Upper lobe of left lung (tissue), 6 donors: ENCODE measurements at regions not wholly inside any gene's neighbourhood (a gene's known extent, or its start where the extent isn't known, plus 50 kb on each side); places are given as distances from the start of the nearest gene placed in this dataset.

ENCODE experiments used
- ATAC-seq, 2 donors: fragments of 200-7000 bp; cut with Tn5 transposase; one replicate each; pipeline ENCODE4 v1.9.1; 2022; ENCODE audit warnings: mild to moderate bottlenecking in 2 of 2, moderate library complexity in 2 of 2; ENCODE audit not compliant: low FRiP score in 2 of 2
- DNase-seq, 2 donors: peaks; one replicate each; pipeline ENCODE4 v3.0.0-alpha.2; 2019 to 2020
- H3K27ac ChIP-seq, 4 donors: fragments of 200-600 bp; sonication (generic); one replicate each; pipeline ENCODE4 v1.5.1; 2016 to 2019
- H3K27me3 ChIP-seq, 4 donors: fragments of 200-600 bp; sonication (generic); one replicate each; pipeline ENCODE4 v1.5.1; 2017 to 2019
- H3K36me3 ChIP-seq, 4 donors: fragments of 200-600 bp; sonication (generic); one replicate each; pipeline ENCODE4 v1.5.1; 2016 to 2019
- H3K4me1 ChIP-seq, 4 donors: fragments of 200-600 bp; sonication (generic); one replicate each; pipeline ENCODE4 v1.5.1; 2018 to 2019
- H3K4me3 ChIP-seq, 4 donors: fragments of 200-600 bp; sonication (generic); one replicate each; pipeline ENCODE4 v1.5.1; 2017 to 2019; ENCODE audit warnings: mild to moderate bottlenecking in 2 of 4, moderate library complexity in 1 of 4
- H3K9me3 ChIP-seq, 4 donors: fragments of 200-600 bp; sonication (generic); one replicate each; pipeline ENCODE4 v1.5.1; 2018 to 2019
- EP300 ChIP-seq, 4 donors: sonication (generic); formaldehyde crosslinking; IDR thresholded peaks; one replicate each; pipeline ENCODE4 v1.5.1; 2017; ENCODE audit warnings: antibody characterized with exemption in 4 of 4, control low read depth in 2 of 4
- POLR2A ChIP-seq, 4 donors: fragments of 450-650 bp; IDR thresholded peaks; one replicate each; pipeline ENCODE4 v1.5.1; 2016 to 2017; ENCODE audit warnings: antibody characterized with exemption in 4 of 4, mild to moderate bottlenecking in 2 of 4
- POLR2AphosphoS5 ChIP-seq, 2 donors: sonication (generic); formaldehyde crosslinking; IDR thresholded peaks; one replicate each; pipeline ENCODE4 v1.5.1; 2017; ENCODE audit warnings: antibody characterized with exemption in 2 of 2
- WGBS, 2 donors: methylation state at CpG; one replicate each; pipeline ENCODE4 v1.1.5; 2017 to 2018; 5-methylcytosine and 5-hydroxymethylcytosine counted together
- TF ChIP-seq, protein P1 (sequence below), 6 experiments: fragments of 450-650 bp in 4 of 6; fragments of 200-600 bp in 2 of 6; sonication (generic) in 2 of 6; IDR thresholded peaks; one replicate each; pipeline ENCODE4 v1.5.1; 2016 to 2019; ENCODE audit warnings: antibody characterized with exemption in 6 of 6
- donor health status: DM: no; HTN: no; CAD: no; lungs with moderate emphysema.
- donor health status: DM: no; HTN: yes; CAD: no; lungs with severe emphysema.

DNA sequence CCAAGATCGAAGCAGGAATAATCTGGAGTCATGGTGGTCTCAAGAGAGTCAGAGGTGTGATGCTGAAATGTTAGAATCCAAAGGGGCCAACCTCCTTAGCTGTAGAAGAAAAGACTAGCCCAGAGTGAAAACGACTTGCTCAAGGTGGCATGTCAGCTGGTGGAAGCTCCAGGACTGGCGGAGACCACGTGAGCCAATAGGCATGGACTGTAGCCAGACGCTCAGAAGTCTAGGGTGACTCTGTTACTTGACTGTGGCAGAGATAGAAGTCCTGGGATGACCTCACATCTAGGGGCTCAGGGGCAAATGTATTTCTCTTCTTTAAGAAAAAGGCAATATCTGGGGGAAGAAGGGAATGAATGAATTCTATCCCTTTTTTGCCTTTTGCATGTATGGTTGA lies 267.4 kb downstream of the ATG4C start:
- Histone ChIP-seq H3K4me3 (no peak overlapping the region), H3K36me3 (no peaks in the 10 kb centered on the region), H3K27ac (no peak overlapping the region), H3K4me1 (no peaks in the 10 kb centered on the region), H3K27me3 (no peaks in the 10 kb centered on the region), H3K9me3 (no peaks in the 10 kb centered on the region)
- 64 to 80% methylated on average over 5 of the region's 5 CpGs for WGBS, 2 donors
- TF ChIP-seq EP300 (IDR thresholded peaks at IDR 0.05) (no peak), POLR2AphosphoS5 (IDR thresholded peaks at IDR 0.05) (no peak), POLR2A (IDR thresholded peaks at IDR 0.05) (no peak)
- TF ChIP-seq, protein P1, sequence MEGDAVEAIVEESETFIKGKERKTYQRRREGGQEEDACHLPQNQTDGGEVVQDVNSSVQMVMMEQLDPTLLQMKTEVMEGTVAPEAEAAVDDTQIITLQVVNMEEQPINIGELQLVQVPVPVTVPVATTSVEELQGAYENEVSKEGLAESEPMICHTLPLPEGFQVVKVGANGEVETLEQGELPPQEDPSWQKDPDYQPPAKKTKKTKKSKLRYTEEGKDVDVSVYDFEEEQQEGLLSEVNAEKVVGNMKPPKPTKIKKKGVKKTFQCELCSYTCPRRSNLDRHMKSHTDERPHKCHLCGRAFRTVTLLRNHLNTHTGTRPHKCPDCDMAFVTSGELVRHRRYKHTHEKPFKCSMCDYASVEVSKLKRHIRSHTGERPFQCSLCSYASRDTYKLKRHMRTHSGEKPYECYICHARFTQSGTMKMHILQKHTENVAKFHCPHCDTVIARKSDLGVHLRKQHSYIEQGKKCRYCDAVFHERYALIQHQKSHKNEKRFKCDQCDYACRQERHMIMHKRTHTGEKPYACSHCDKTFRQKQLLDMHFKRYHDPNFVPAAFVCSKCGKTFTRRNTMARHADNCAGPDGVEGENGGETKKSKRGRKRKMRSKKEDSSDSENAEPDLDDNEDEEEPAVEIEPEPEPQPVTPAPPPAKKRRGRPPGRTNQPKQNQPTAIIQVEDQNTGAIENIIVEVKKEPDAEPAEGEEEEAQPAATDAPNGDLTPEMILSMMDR (IDR thresholded peaks at IDR 0.05): no peak
- ATAC-seq (no peak), DNase-seq (no peak)

DNA sequence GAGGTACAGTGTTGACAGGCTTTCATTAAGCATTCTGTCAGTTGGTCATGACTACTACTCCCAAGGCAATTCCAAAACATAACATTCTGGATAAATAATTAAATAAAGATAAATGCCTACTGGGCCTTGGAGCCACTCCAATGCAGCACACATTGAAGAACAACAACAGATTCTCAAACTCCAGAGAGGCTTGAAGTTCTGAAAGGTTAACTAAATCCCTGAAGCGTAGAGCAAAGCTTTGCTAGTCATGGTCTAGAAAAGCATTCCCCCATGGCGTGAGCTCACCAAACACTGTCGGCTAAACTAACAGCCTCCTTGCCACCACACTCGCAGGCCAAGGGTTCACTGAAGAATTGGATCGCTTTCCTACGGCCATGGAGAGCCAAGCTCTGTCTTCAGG lies 268.0 kb downstream of the ATG4C start:
- ATAC-seq (no peak), DNase-seq (no peak)
- no peaks in the 10 kb centered on the region for H3K4me1 ChIP-seq
- no peaks in the 10 kb centered on the region for H3K36me3 ChIP-seq
- no peaks in the 10 kb centered on the region for H3K9me3 ChIP-seq
- no peaks in the 10 kb centered on the region for H3K27me3 ChIP-seq
- H3K27ac ChIP-seq: no peak overlapping the region
- 88 to 92% methylated on average over 6 of the region's 6 CpGs for WGBS, 2 donors
- TF ChIP-seq EP300 (IDR thresholded peaks at IDR 0.05) (no peak), POLR2A (IDR thresholded peaks at IDR 0.05) (no peak), POLR2AphosphoS5 (IDR thresholded peaks at IDR 0.05) (no peak)
- TF ChIP-seq, protein P1 (IDR thresholded peaks at IDR 0.05): no peak
- no peak overlapping the region for H3K4me3 ChIP-seq

- no peaks in the 10 kb centered on the region for H3K4me1 ChIP-seq
- 76 to 78% methylated on average over 4 of the region's 4 CpGs for WGBS, 2 donors
- H3K27ac ChIP-seq: no peak overlapping the region
- no peak for DNase-seq
- no peaks in the 10 kb centered on the region for H3K27me3 ChIP-seq
- TF ChIP-seq, protein P1 (IDR thresholded peaks at IDR 0.05): no peak
- TF ChIP-seq EP300 (IDR thresholded peaks at IDR 0.05) (no peak), POLR2A (IDR thresholded peaks at IDR 0.05) (no peak), POLR2AphosphoS5 (IDR thresholded peaks at IDR 0.05) (no peak)
- no peaks in the 10 kb centered on the region for H3K9me3 ChIP-seq
- no peak for ATAC-seq
- no peaks in the 10 kb centered on the region for H3K36me3 ChIP-seq
- no peak overlapping the region for H3K4me3 ChIP-seq
These were observed 268.2 kb upstream of the FOXD3 start for GRCh38 chr1:63054184-63054583.

DNA sequence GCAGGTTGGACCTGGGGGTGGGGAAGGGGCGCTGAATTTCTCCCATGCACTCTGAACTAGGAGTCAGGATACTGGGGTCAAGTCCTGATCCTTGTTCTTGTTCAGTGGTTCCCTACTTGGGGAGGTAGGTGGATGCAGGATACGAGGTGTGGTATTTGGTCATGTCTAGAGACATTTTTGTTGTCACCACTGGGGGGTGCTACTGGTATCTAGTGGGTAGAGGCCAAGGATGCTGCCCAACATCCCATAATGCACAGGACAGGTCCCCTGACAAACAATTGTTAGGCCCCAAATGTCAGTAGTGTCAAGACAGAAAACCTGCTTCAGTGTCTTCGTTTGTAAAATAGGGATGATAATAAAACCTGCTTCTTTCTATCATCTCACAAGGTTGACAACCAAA lies 259.0 kb upstream of the FOXD3 start:
- TF ChIP-seq EP300 (IDR thresholded peaks at IDR 0.05) (no peak), POLR2A (IDR thresholded peaks at IDR 0.05) (no peak), POLR2AphosphoS5 (IDR thresholded peaks at IDR 0.05) (no peak)
- TF ChIP-seq, protein P1 (IDR thresholded peaks at IDR 0.05): no peak
- Histone ChIP-seq H3K4me1 (no peaks in the 10 kb centered on the region), H3K9me3 (no peaks in the 10 kb centered on the region), H3K4me3 (no peak overlapping the region), H3K36me3 (no peaks in the 10 kb centered on the region), H3K27me3 (no peaks in the 10 kb centered on the region), H3K27ac (no peak overlapping the region)
- no peak for DNase-seq
- WGBS, 2 donors: 34 to 48% methylated on average over 3 of the region's 3 CpGs
- no peak for ATAC-seq

DNA sequence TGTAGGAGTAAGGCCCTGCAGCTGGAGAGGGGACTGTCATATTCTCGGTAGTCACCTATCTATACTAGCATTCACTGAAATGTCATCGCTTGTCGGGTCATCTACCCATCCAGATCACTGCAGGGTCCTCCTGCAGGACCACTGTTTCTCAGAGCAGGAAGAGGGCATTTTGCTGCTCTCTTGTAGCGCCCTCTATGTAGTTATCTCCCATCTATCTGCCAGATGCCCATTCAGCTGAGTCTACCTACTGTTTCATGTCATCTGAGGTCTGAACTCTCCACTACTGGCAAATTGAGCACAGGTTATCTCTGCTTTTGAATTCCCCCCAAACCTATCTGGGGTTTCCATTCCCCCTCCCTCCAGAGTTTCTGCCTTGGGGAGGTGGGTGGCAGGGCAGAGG lies 258.2 kb upstream of the FOXD3 start:
- Histone ChIP-seq H3K36me3 (no peaks in the 10 kb centered on the region), H3K27ac (no peak overlapping the region), H3K4me3 (no peak overlapping the region), H3K4me1 (no peaks in the 10 kb centered on the region), H3K27me3 (no peaks in the 10 kb centered on the region), H3K9me3 (no peaks in the 10 kb centered on the region)
- no peak for ATAC-seq
- TF ChIP-seq POLR2A (IDR thresholded peaks at IDR 0.05): no peak
- TF ChIP-seq, protein P1 (IDR thresholded peaks at IDR 0.05): no peak
- no peak for TF ChIP-seq POLR2AphosphoS5 (IDR thresholded peaks at IDR 0.05)
- TF ChIP-seq EP300 (IDR thresholded peaks at IDR 0.05): no peak
- WGBS, 2 donors: 83 to 92% methylated on average over 4 of the region's 4 CpGs
- no peak for DNase-seq
